ENCODE measurements at regions not wholly inside any gene's neighbourhood (a gene's known extent, or its start where the extent isn't known, plus 50 kb on each side); places are given as distances from the start of the nearest gene placed in this dataset.

- TF ChIP-seq CTCF (IDR thresholded peaks at IDR 0.05 in 2 of 3, conservative IDR thresholded peaks at IDR 0.05 in 1 of 3; ENCODE audit: borderline replicate concordance in 1 of 3, insufficient read depth in 1 of 3, low read depth in 2 of 3, low read length in 2 of 3) (no peak), POLR2A (IDR thresholded peaks at IDR 0.05; ENCODE audit: borderline replicate concordance, extremely low read depth, insufficient read depth, insufficient read length) (no peak), POLR2AphosphoS5 (IDR thresholded peaks at IDR 0.05; ENCODE audit: low read depth, low read length) (no peak), EZH2 (IDR thresholded peaks at IDR 0.05) (no peak), ATF3 (IDR thresholded peaks at IDR 0.05) (no peak), YY1 (IDR thresholded peaks at IDR 0.05; ENCODE audit: extremely low read depth, insufficient replicate concordance, low read depth, low read length) (no peak)
These were observed 350.0 kb upstream of the POU3F1 start for GRCh38 chr1:38396606-38397005.
